ENCODE measurements at regions not wholly inside any gene's neighbourhood (a gene's known extent, or its start where the extent isn't known, plus 50 kb on each side); places are given as distances from the start of the nearest gene placed in this dataset.

GRCh38 chr14:97993508-97994019 is 1196.4 kb downstream of the VRK1 start:
- no peak for TF ChIP-seq CTCF (IDR thresholded peaks at IDR 0.05)
- TF ChIP-seq POLR2A (IDR thresholded peaks at IDR 0.05; ENCODE audit: low read depth): no peak
- TF ChIP-seq POLR2AphosphoS5 (IDR thresholded peaks at IDR 0.05): no peak
- TF ChIP-seq EP300 (IDR thresholded peaks at IDR 0.05): no peak
